ENCODE measurements at regions not wholly inside any gene's neighbourhood (a gene's known extent, or its start where the extent isn't known, plus 50 kb on each side); places are given as distances from the start of the nearest gene placed in this dataset.

GRCh38 chr17:73815474-73815873 lies 171.2 kb upstream of the SDK2 start:
- DNase-seq (ENCODE audit: low spot score), result no peak

DNA sequence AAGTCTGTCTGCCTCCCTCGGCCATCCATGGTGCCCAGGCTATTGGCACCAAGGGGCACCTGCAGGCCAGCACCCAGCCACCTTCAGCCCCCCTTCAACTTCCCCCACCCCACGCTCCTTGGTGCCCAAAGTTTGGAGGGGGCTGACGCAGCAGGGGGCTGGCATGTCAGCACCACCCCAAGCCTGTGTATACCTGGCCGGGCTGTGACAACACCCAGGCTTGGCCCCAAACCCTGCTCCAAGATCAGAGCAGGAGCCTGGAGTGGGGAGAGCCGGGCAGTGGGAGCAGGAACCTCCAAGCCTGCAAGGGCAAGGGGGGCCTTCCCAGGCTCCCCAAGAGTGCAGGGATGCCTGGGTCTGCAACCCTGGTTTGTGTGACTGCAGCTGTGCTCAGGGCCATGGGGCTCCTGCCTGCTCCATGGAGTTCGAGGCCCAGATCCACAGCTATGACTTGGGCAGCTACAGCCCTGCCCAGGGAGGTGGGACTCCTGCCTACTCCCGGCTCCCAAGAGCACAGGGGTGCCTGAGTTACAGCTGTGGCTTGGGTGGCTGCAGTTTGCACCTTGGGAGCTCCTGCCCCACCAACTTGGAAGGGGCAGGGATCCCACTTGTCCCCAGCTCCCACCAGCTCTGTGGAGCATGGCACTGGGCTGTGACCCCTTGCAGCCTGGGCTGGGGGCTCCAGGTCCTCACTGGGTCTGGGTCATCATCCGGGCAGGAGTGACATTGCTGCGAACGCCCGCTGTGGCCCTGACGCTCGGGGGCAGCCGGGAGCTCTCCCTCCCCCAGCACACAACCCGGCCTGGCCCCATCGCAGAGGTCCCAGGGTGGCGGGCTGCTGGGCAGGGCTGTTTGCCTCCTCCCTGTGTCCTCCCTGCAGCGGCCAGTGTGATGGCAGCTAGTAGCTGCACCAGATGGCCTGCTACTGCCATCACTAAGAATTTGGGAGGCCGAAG lies 175.5 kb upstream of the SDK2 start:
- no peak for DNase-seq (ENCODE audit: low spot score)

DNA sequence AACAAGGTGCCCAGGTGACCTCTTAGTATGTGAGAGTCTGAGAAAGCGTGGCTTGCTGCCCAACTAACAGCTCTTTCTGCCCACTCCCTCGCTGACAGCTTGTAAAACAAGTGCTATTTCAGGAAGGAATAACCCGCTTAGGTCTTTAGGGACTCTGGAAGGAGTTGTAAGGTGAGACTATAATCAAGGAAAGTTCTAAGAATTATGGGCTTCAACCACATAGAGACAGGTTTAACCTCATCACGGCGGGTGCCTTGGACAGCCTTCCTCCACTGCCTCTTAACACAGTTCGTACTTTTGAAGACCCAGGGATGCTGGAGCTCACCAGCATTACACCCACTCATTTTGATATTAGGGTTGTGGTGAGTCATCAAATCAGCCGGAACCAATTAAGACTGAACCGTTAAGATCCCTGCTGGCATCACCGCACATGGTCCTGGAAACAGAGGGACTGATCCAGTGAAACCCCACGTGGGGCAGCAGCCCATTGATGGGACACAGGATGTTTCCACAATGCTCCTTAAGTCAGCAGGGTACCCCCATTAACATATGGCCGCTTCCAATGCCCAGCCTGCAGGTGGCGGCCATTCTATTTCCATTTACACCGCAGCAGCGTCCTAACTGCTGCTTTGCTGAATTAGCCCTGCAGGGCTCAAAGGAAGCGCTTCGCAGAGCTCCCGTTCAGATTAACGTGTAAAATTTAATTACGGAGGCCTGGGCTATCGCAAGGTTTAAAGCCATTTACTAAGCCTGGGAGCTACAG lies 176.6 kb upstream of the SDK2 start:
- no peak for DNase-seq (ENCODE audit: low spot score)

DNA sequence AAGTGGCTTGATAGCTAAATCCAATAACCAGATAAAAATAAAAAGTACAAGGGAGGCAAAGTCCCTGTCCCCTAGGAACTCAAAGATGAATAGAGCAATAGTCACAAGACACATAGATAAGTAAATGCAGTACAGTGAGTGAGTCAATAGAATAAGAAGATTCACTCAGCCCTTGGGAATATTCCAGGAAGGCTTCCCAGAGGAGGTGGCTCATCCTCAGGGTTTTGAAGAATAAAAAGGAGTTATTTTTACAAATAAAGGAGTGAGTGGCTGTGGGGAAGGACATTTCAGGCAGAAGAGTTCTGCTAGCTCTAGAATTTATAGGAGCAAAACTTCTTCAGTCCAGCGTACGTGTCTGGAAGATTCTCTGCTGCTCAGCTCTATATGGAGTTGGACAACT lies 177.4 kb upstream of the SDK2 start:
- DNase-seq (ENCODE audit: low spot score), result no peak

- no peak for DNase-seq (ENCODE audit: low spot score)
Measured at GRCh38 chr17:73822371-73822770, 178.1 kb upstream of the SDK2 start.

GRCh38 chr17:73823684-73824083 lies 179.4 kb upstream of the SDK2 start:
- no peak for DNase-seq (ENCODE audit: low spot score)

DNA sequence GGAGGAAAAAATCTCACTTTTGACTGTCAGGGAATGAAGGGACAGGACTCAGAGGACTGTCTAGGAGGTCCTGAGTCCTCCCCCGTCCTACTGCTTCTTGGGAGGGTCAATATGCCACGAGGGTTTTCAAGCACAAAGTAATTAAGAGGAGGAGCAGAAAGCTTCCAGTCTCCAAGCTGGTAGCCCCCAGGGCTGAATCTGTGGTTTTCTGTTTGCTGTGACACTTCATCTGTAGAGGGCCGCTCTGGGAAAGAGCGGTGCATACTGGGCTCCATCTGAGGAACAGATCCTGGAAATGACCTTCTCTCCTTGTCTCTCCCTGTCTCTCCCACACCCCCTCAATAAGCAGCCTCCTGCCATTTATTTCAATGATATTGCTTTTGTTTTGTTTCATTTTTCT lies 180.1 kb upstream of the SDK2 start:
- DNase-seq (ENCODE audit: low spot score), result no peak

- no peak for DNase-seq (ENCODE audit: low spot score)
Measured at GRCh38 chr17:73826181-73826871, 182.1 kb upstream of the SDK2 start.

- no peak for DNase-seq (ENCODE audit: low spot score)
Measured at GRCh38 chr17:73826872-73827228, 182.6 kb upstream of the SDK2 start.

GRCh38 chr17:73827627-73828291 lies 183.5 kb upstream of the SDK2 start:
- DNase-seq (ENCODE audit: low spot score), result no peak

GRCh38 chr17:73829676-73830280 lies 185.5 kb upstream of the SDK2 start:
- no peak for DNase-seq (ENCODE audit: low spot score)

DNA sequence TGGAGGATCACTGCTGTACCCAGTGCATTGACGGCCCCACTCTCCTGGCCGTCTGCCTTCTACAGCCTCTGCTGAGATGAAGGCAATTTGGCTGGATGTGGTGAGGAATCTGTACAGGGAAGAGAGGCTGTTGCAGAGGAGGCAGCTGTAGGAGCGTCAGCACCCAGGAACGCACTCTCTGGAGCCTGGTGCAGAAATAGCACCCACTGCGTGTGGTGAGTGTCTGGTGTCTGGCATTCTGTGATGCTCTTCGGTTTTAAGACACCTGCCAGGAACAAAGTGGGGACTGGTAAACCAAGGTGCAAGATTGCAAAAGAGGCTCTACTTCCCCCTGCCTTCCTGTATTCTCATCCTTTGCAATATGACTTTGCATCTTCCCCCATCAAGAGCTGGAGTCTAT lies 187.5 kb upstream of the SDK2 start:
- no peak for DNase-seq (ENCODE audit: low spot score)

GRCh38 chr17:73833775-73834488 lies 189.7 kb upstream of the SDK2 start:
- DNase-seq (ENCODE audit: low spot score), result no peak

DNA sequence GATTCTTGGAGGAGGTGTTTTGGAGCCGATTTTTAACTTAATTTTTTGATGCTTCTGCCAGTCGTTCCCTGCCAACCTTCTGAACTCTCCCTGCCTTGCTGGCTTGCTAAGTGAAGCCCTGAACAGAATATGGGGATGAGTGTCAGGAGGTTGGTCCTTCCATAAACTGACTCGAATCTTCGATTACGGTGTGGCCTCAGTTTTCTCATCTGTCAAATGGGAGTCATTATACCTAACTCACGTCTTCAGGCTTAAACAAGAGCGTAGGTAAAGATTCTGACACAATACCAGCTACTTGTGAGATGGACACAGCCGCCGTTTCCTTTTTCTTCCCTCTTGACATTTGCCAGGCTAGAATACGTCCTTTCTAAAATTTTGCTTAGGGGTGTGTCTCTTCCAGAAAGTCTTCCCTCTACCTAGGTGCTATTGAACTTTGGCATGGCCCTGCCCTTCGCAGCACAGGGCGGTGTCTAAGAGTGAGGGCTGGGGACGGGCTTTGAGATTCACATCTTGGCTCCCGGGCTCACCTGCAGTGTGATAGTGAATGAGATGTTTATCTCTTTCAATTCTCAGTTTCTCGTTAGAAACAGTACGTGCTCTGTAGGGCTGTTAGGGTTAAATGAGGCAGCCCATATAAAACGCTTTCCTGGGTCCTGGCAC lies 190.6 kb upstream of the SDK2 start:
- DNase-seq (ENCODE audit: low spot score), result no peak

DNA sequence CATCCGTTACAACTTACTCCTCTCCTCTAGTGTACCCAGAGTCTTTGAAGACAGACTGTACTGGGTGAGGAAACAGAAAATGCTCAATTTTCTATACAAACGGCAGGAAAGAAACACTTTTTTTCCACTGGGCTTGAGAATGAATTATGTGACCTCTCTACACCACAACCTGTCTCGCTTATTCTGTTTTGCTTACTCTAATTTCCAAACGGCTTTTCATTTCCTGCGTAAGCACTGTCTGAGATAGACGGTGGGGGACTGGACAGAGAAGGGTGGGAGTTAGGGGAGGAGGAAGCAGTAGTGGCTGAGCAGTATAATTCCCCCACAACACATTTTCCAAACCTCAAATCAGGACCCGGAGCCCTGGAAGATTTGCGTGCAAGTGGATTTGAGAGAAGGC lies 191.4 kb upstream of the SDK2 start:
- DNase-seq (ENCODE audit: low spot score), result no peak

- no peak for DNase-seq (ENCODE audit: low spot score)
Measured at GRCh38 chr17:73838815-73839214, 194.6 kb upstream of the SDK2 start.

DNA sequence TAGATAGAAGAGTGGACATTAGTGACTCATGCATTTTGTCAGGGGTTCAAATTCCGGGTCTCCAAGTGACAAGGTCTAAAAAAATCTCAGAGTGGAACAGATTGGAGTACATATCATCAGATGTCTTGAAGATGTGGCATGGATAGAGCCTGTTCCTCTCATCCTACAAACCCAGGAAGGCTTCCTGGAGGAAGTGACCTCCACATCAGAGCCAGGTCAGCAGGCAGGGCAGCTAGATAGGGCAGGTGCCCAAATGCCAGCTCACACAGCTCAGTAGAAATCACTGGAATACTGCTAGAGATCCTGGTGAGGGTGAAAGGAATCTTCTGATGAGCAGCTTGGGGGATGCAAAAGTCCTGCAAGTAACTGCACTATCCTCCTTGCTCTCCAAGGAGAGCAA lies 196.6 kb upstream of the SDK2 start:
- no peak for DNase-seq (ENCODE audit: low spot score)

DNA sequence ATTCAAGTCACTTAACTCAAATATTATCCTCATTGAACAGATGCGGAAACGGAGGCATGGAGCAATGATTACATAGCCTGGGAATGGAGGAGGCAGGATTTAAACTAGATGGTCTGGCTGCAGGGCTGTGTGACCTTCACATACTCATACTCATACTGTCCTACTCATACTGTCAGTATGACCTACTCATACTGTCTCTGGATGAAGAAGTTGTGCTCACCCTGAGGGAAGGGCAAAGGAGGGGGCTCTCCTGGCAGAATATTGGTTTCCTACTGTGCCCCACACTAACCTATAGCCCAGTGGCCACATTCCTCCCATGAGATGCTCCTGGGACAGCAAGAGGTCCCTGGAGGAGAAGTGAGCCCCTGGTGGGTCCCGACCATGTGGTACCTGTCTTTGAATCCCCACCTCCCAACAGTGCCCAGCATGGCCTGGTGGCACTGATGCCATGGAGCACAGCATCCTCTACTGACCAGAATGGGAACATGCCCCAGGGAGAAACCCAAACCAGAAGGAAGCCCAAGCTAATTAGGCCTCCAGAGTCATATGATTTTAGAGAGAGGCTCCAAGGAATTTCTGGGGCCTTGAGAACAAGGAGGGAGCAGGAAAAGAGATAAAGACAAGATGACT lies 197.3 kb upstream of the SDK2 start:
- no peak for DNase-seq (ENCODE audit: low spot score)

DNA sequence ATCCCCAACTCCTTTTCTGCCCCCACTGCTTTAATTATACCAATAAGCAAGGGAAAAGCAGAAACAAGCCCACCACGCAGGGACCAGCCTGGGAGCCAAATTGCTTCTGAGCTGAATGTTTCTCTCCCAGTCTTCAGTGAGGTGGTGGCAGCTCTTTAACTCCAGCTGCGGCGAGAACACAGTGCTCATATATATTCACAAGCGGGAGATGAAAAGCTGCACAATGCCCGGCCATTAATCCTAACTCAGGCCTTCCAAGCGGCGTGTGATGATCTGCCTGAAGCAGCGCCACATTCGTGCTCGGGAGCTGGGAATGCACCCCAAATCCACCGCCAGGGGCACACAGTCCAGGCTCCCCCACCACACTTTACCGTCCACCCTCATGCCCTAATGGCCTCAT lies 203.7 kb upstream of the SDK2 start:
- no peak for DNase-seq (ENCODE audit: low spot score)

DNA sequence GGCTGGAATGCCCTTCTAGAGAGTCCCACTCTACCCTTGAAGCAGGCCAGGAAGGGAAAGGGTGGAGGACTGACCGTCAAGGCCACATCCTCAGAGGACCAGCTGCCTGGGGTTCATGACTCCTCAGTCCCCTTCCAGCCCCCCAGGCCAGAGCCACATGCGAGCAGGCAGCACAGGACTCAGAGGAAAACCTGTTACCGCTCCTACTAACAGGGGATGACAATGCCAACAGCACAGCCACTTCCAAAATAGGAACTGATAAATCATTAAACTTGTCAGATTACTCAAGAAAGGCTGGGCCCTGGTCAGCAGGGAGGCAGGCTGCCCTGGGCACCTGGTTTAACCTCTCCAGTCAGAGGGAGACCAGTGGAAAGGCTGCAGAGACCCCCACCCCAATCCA lies 206.2 kb upstream of the SDK2 start:
- no peak for DNase-seq (ENCODE audit: low spot score)
